Progenitor cell of endocrine pancreas (in vitro differentiated cells): ENCODE measurements at regions not wholly inside any gene's neighbourhood (a gene's known extent, or its start where the extent isn't known, plus 50 kb on each side); places are given as distances from the start of the nearest gene placed in this dataset.
"Not testable (repeated sequence)": the region's sequence is repeated elsewhere in the genome, so short reads cannot be mapped to it uniquely, and the experiment has no call there.

Source experiments
- DNase-seq: peaks from one replicate; pipeline ENCODE4 v3.0.0; 2021; ENCODE audit warnings: low spot score; ENCODE audit not compliant: unreplicated experiment
- H3K27ac Mint-ChIP-seq: 2 replicates; pipeline ENCODE4 v1.8.0; 2021; ENCODE audit warnings: mild to moderate bottlenecking, moderate library complexity, mixed read lengths
- H3K27me3 Mint-ChIP-seq: 2 replicates; pipeline ENCODE4 v1.8.0; 2021; ENCODE audit warnings: mixed read lengths
- H3K36me3 Mint-ChIP-seq: 2 replicates; pipeline ENCODE4 v1.8.0; 2022; ENCODE audit warnings: mixed read lengths; ENCODE audit not compliant: insufficient read depth
- H3K4me1 Mint-ChIP-seq: 2 replicates; pipeline ENCODE4 v1.8.0; 2021; ENCODE audit warnings: low read depth, mixed read lengths
- H3K4me3 Mint-ChIP-seq: 2 replicates; pipeline ENCODE4 v1.8.0; 2021; ENCODE audit warnings: low read depth, mild to moderate bottlenecking, moderate library complexity, mixed read lengths
- H3K9me3 Mint-ChIP-seq: 2 replicates; pipeline ENCODE4 v1.8.0; 2021; ENCODE audit warnings: low read depth, mixed read lengths
- CTCF ChIP-seq: fragments of 200-600 bp; sonication (generic); IDR thresholded peaks from one replicate; pipeline ENCODE4 v1.5.0; 2021; ENCODE audit warnings: antibody characterized with exemption, mild to moderate bottlenecking; ENCODE audit not compliant: unreplicated experiment

- no peak for DNase-seq
- TF ChIP-seq CTCF = no peak
- Mint-ChIP-seq H3K27ac (no peak overlapping the region), H3K9me3 (peaks cover 21% of the 10 kb centered on the region), H3K27me3 (no peaks in the 10 kb centered on the region), H3K4me1 (no peaks in the 10 kb centered on the region), H3K36me3 (peaks cover 6% of the 10 kb centered on the region), H3K4me3 (no peak overlapping the region)
Observed at GRCh38 chr3:82595530-82595929, 834.1 kb upstream of the GBE1 start.

DNA sequence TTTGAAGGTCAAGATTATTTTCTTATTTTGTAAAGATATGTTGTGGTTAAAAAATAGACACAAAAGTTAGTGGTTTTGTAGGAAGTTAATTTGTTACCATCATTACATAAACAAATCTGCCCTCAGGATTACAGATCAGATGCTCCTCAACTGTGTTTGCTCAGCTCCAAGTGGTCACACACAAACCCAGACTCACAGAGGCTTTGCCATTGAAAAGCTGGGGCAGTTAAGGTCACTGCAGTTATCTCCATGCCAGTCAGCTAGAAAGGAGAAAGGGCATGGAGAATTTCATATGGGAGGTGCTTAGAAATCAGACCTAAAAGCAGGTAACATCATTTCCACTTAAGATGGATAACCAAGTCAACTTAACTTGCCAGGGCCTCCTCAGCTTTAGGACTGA lies 825.7 kb upstream of the GBE1 start:
- no peak for DNase-seq
- Mint-ChIP-seq H3K36me3 (peaks cover 1% of the 10 kb centered on the region), H3K4me1 (peaks cover 14% of the 10 kb centered on the region), H3K27ac (no peak overlapping the region), H3K27me3 (no peaks in the 10 kb centered on the region), H3K4me3 (no peak overlapping the region), H3K9me3 (no peaks in the 10 kb centered on the region)
- TF ChIP-seq CTCF = no peak

DNA sequence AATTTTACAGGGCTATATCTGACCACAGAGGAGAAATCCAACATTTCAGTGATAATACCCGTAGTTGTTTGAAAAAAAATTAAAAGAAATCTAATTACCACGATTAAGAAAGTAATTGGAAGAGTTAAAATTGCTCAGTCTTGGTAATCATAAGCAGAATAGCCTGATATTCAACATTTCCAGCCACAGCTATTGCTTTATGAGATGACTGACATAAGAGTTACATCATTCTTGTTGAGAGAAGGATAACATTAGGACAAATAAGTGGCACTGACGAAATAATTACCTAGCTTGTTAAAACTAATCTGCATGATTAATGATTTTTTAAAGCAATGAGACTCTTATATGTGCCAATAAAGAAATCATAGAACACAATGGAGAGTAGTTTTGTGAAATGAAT lies 825.0 kb upstream of the GBE1 start:
- Mint-ChIP-seq H3K27ac (no peak overlapping the region), H3K4me1 (peaks cover 14% of the 10 kb centered on the region), H3K27me3 (no peaks in the 10 kb centered on the region), H3K36me3 (peaks cover 1% of the 10 kb centered on the region), H3K4me3 (no peak overlapping the region), H3K9me3 (no peaks in the 10 kb centered on the region)
- no peak for TF ChIP-seq CTCF
- DNase-seq = no peak

- not testable (repeated sequence) for H3K4me3 Mint-ChIP-seq, H3K27ac Mint-ChIP-seq, H3K27me3 Mint-ChIP-seq, DNase-seq, H3K9me3 Mint-ChIP-seq, H3K36me3 Mint-ChIP-seq
- H3K4me1 Mint-ChIP-seq = peaks cover 14% of the 10 kb centered on the region
Observed at GRCh38 chr3:82586002-82586401, 824.6 kb upstream of the GBE1 start.

DNA sequence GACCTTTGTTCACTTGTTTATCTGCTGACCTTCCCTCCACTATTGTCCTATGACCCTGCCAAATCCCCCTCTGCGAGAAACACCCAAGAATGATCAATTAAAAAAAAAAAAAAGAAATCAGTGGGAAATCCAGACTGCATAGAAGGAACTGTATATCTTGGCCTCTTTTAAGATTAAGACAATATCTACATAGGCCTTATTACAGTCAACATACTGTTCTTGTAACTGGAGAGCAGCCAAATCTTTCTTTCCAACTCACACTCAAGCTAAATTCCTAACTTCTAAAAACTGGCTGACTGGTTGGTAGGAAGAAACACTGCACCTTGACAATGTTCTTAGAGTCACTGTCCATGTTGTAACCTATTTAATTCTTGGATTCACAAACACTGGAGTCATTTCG lies 824.1 kb upstream of the GBE1 start:
- H3K36me3 Mint-ChIP-seq, DNase-seq, H3K27ac Mint-ChIP-seq, H3K27me3 Mint-ChIP-seq, H3K9me3 Mint-ChIP-seq, H3K4me3 Mint-ChIP-seq: not testable (repeated sequence)
- H3K4me1 Mint-ChIP-seq = peaks cover 14% of the 10 kb centered on the region

GRCh38 chr3:82584861-82585260 lies 823.4 kb upstream of the GBE1 start:
- H3K9me3 Mint-ChIP-seq, H3K27ac Mint-ChIP-seq, H3K36me3 Mint-ChIP-seq, H3K27me3 Mint-ChIP-seq, DNase-seq, H3K4me3 Mint-ChIP-seq: not testable (repeated sequence)
- peaks cover 14% of the 10 kb centered on the region for H3K4me1 Mint-ChIP-seq

GRCh38 chr3:82584415-82584814 lies 823.0 kb upstream of the GBE1 start:
- H3K4me3 Mint-ChIP-seq, H3K27me3 Mint-ChIP-seq, H3K27ac Mint-ChIP-seq, H3K9me3 Mint-ChIP-seq, H3K36me3 Mint-ChIP-seq, DNase-seq: not testable (repeated sequence)
- peaks cover 14% of the 10 kb centered on the region for H3K4me1 Mint-ChIP-seq
